ENCODE measurements at regions not wholly inside any gene's neighbourhood (a gene's known extent, or its start where the extent isn't known, plus 50 kb on each side); places are given as distances from the start of the nearest gene placed in this dataset.
A peak's percentile ranks its signal among the peaks of the same experiment; 100 is the strongest.

DNA sequence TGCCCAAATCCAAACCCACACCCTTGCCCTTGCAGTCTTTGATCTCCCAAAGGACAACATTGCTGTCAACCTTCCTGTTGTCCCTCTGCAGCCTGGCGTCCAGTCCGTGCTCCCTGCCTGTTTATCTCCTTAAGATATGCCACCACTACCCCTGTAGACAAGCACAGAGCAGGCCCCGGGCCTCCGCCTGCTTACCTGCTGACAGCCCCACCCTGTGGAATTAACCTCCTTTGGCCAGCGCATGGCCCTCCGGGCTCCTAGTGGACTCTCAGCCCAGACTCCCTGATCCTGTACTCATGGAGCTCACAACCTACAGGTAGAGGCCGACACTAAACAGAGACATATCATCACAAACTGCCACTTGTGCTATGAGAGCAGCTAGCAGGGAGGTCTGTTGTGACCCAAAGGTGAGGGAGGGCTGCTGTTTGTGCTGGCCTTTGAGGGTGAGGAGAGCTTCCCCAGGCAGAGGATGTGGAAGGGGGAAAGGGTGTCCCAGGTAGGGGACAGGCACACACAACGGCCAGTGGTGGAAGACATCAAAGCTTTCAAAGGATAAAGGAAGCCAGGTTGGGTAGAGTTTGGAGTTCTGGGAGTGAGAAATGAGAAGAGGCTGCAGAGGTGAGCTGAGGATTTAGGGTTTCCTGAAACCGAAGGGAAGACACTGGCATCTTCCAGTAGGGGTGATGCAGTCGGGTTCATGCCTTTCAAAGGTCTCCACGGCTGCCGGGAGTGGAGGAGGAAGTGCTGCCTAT is 174.5 kb upstream of the ZMIZ1 start:
- Histone ChIP-seq H3K27ac (ENCODE audit: low read length) (no peak overlapping the region), H3K4me1 (ENCODE audit: control insufficient read depth, insufficient read depth, low read length) (peaks cover 2% of the 10 kb centered on the region), H3K4me3 (ENCODE audit: low read length) (no peak overlapping the region), H3K9me3 (ENCODE audit: control insufficient read depth, low read depth, low read length) (no peaks in the 10 kb centered on the region), H3K36me3 (ENCODE audit: control insufficient read depth, insufficient read depth, low read length) (no peaks in the 10 kb centered on the region), H3K27me3 (ENCODE audit: control insufficient read depth, insufficient read depth, low read length) (no peaks in the 10 kb centered on the region)
- no peak for DNase-seq
- 90% methylated on average over 2 of the region's 12 CpGs for WGBS (ENCODE audit: insufficient coverage, low lambda C conversion rate)

DNA sequence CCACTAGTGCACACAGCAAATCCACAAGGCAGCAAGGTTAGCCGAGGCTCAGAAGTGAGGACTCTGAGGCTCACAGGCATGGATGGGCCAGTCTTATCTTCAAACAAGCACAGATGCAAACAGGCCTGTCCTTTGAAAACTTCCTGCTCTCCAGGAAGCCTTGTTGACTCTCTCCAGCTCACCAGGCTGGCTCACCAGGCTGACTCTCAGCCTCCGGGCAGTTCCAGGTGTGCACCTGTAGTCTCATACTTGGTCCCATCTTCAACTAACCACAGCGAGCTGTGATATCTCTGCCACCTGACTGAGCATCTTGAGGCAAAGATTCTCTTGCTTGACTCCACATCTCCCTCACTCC is 173.9 kb upstream of the ZMIZ1 start:
- Histone ChIP-seq H3K27ac (ENCODE audit: low read length) (no peak overlapping the region), H3K9me3 (ENCODE audit: control insufficient read depth, low read depth, low read length) (no peaks in the 10 kb centered on the region), H3K36me3 (ENCODE audit: control insufficient read depth, insufficient read depth, low read length) (no peaks in the 10 kb centered on the region), H3K4me3 (ENCODE audit: low read length) (no peak overlapping the region), H3K27me3 (ENCODE audit: control insufficient read depth, insufficient read depth, low read length) (no peaks in the 10 kb centered on the region), H3K4me1 (ENCODE audit: control insufficient read depth, insufficient read depth, low read length) (peaks cover 7% of the 10 kb centered on the region)
- no CpG with 5 or more reads among the region's 3 CpGs for WGBS (ENCODE audit: insufficient coverage, low lambda C conversion rate)
- DNase-seq = peak in 1 of 2 donors; percentile 25

DNA sequence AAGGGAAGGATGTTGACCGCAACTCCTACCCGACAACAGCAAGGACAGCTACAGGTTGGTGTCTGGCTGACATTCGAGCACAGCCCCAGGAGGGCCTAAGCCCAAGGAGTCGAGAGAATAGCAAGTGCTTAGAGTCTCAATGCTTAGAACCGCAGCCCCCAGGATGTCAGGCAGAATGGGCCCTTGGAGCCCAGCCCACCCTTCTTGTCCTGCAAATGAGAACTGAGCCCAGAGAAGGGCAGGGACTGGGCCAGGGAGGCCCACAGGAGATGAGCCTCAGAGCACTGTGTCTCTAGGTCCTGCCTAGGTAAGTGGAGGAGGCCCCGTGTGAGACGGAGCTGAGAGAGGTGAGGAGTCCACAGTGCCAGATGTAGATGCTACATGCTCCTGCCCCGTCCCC is 173.3 kb upstream of the ZMIZ1 start:
- Histone ChIP-seq H3K4me3 (ENCODE audit: low read length) (no peak overlapping the region), H3K36me3 (ENCODE audit: control insufficient read depth, insufficient read depth, low read length) (no peaks in the 10 kb centered on the region), H3K4me1 (ENCODE audit: control insufficient read depth, insufficient read depth, low read length) (peaks cover 11% of the 10 kb centered on the region), H3K9me3 (ENCODE audit: control insufficient read depth, low read depth, low read length) (no peaks in the 10 kb centered on the region), H3K27me3 (ENCODE audit: control insufficient read depth, insufficient read depth, low read length) (no peaks in the 10 kb centered on the region), H3K27ac (ENCODE audit: low read length) (no peak overlapping the region)
- no CpG with 5 or more reads among the region's 8 CpGs for WGBS (ENCODE audit: insufficient coverage, low lambda C conversion rate)
- DNase-seq = no peak

DNA sequence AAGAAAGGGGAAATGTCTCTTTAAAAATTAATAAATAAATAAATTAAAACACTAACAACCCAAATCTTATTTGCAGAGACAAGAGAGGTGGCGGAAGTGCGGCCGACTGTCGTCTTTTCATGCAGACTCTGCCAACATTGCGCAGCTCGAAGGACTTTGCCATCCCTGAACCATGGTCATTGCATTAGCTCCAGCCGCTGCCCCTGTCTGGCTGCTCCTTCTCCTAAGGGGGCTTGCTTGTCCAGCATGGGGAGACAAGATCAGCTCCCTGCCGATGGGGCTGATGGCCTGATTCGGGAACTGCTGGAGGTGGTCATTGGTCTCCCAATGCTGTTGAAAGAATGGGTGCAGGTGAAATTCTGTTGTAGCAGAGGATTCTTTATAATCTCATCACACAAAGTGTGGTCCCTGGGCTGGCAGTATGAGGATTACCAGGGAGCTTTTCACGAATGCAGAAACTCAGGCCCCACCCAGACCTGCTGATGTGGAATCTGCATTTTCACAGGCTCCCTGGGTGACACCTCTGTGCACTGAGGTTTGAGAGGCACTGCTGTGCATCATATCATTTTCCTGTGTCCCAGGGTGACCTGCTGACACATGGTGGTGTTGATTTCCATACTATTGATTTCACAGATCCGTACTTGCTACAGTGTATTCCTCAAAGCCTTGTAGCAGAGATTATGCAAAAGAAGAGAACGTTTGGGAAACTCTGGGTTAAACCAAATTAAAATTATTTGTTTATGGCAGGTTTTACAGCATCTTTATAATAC is 172.4 kb upstream of the ZMIZ1 start:
- Histone ChIP-seq H3K9me3 (ENCODE audit: control insufficient read depth, low read depth, low read length) (no peaks in the 10 kb centered on the region), H3K27ac (ENCODE audit: low read length) (no peak overlapping the region), H3K27me3 (ENCODE audit: control insufficient read depth, insufficient read depth, low read length) (no peaks in the 10 kb centered on the region), H3K4me3 (ENCODE audit: low read length) (no peak overlapping the region), H3K36me3 (ENCODE audit: control insufficient read depth, insufficient read depth, low read length) (no peaks in the 10 kb centered on the region), H3K4me1 (ENCODE audit: control insufficient read depth, insufficient read depth, low read length) (peaks cover 11% of the 10 kb centered on the region)
- DNase-seq = no peak
- WGBS (ENCODE audit: insufficient coverage, low lambda C conversion rate) = 80% methylated on average over 1 of the region's 12 CpGs

DNA sequence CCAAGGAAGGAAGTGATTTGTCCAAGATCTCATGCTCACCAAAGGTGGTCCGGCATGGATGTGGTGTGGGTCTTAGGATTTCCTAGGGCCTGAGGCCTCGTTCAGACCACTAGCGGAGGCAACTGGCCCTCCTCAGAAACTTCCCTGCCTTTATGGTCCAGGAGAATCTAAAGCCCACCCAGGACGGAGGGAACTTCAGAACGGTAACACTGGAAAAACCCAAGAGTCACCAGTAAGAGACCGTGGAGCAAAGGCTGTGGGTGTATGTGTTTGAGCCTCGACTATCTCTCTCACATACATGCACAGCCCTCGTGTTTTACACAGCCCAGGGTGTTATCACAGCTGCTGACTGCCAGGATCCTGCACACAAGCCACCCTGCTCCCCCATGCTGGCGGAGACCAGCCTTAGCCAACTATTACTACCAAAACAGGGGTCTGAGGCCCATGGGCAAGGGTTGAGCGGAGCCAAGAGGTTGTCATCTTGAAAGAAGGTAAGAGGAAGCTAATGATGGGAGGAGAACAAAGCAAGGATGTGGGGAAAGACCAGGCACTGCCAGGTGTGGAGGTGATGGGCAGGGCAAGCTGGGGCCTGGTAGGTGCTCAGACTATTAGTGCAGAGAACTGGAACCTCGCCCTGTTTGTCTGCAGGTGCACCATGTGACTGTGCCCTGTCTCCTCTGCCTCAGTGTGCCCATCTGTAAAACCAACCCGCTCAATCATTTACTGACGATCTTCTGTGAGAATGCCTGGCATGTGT is 170.2 kb upstream of the ZMIZ1 start:
- no peaks in the 10 kb centered on the region for H3K36me3 ChIP-seq (ENCODE audit: control insufficient read depth, insufficient read depth, low read length)
- H3K9me3 ChIP-seq (ENCODE audit: control insufficient read depth, low read depth, low read length) = no peaks in the 10 kb centered on the region
- H3K27ac ChIP-seq (ENCODE audit: low read length) = no peak overlapping the region
- no peaks in the 10 kb centered on the region for H3K27me3 ChIP-seq (ENCODE audit: control insufficient read depth, insufficient read depth, low read length)
- DNase-seq = no peak
- H3K4me1 ChIP-seq (ENCODE audit: control insufficient read depth, insufficient read depth, low read length) = peaks cover 11% of the 10 kb centered on the region
- no CpG with 5 or more reads among the region's 13 CpGs for WGBS (ENCODE audit: insufficient coverage, low lambda C conversion rate)
- no peak overlapping the region for H3K4me3 ChIP-seq (ENCODE audit: low read length)

DNA sequence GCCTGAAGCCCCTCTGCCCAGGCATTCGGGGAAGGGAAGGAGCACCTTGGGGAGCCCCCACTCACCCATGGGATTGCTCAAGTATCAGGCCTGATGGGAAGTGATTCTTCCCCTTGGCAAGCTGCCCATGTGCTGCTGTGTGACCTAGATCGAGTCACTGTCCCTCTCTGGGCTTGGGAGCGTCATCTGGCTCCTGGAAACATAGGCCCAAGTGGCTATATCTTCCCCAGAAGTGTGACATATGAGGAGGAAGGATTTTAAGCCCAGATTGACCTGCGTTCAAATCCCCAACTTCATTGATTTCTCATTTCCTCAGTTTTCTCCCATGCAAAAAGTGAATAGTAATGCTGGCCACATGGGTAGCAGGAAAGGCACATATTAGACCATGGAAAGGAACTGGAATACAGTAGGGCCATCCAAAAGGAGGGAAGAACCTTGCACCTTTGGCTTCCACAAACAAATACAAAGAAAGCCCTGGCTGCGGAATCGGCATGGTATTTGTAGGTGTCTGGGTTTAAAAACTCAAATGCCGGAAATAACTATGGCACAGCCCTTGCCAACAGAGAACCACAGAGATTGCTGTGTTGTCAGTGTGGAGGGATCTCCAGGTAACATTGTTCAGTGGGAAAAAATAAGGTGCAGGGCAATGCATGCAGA is 169.5 kb upstream of the ZMIZ1 start:
- no CpG with 5 or more reads among the region's 7 CpGs for WGBS (ENCODE audit: insufficient coverage, low lambda C conversion rate)
- no peaks in the 10 kb centered on the region for H3K27me3 ChIP-seq (ENCODE audit: control insufficient read depth, insufficient read depth, low read length)
- no peaks in the 10 kb centered on the region for H3K36me3 ChIP-seq (ENCODE audit: control insufficient read depth, insufficient read depth, low read length)
- H3K27ac ChIP-seq (ENCODE audit: low read length) = no peak overlapping the region
- no peaks in the 10 kb centered on the region for H3K9me3 ChIP-seq (ENCODE audit: control insufficient read depth, low read depth, low read length)
- H3K4me3 ChIP-seq (ENCODE audit: low read length) = no peak overlapping the region
- H3K4me1 ChIP-seq (ENCODE audit: control insufficient read depth, insufficient read depth, low read length) = peaks cover 11% of the 10 kb centered on the region
- no peak for DNase-seq

DNA sequence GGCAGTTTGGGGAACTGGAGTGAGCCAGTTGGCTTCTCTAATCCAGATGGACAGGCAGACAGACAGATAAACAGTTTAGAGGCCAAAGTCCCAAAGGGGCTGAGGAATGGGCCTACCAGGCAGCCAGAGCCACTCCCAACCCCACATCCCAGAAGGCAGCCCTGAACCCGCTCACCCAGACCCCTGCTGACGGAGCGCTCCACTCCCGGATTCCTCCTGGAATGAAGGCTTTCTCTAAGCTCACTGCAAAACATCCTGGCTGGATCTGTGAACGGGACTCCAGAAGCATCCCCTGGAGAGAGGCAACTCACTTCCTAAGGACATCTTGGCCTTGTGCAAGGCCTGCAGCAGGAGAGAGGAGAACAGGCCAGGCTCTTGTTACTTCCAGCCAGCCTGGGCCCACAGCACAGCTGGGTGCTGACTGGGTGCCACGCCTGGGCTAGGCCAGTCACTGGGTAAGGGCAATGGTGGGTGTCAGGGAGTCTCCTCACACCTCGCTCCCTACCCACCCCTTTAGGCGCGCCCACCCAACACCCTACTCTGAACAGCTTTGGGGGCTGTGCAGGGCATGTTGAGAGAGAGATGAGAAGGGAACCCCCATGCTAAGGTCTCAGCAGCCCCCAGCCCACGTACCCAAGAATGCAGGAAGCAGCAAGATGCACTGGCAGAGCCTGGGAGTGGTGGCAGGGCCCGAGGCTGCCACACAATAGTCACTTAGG is 168.6 kb upstream of the ZMIZ1 start:
- WGBS (ENCODE audit: insufficient coverage, low lambda C conversion rate) = no CpG with 5 or more reads among the region's 11 CpGs
- no peaks in the 10 kb centered on the region for H3K27me3 ChIP-seq (ENCODE audit: control insufficient read depth, insufficient read depth, low read length)
- peaks cover 11% of the 10 kb centered on the region for H3K4me1 ChIP-seq (ENCODE audit: control insufficient read depth, insufficient read depth, low read length)
- peak; percentile 32 to 73 for DNase-seq
- no peak overlapping the region for H3K27ac ChIP-seq (ENCODE audit: low read length)
- no peaks in the 10 kb centered on the region for H3K36me3 ChIP-seq (ENCODE audit: control insufficient read depth, insufficient read depth, low read length)
- H3K9me3 ChIP-seq (ENCODE audit: control insufficient read depth, low read depth, low read length) = no peaks in the 10 kb centered on the region
- no peak overlapping the region for H3K4me3 ChIP-seq (ENCODE audit: low read length)

DNA sequence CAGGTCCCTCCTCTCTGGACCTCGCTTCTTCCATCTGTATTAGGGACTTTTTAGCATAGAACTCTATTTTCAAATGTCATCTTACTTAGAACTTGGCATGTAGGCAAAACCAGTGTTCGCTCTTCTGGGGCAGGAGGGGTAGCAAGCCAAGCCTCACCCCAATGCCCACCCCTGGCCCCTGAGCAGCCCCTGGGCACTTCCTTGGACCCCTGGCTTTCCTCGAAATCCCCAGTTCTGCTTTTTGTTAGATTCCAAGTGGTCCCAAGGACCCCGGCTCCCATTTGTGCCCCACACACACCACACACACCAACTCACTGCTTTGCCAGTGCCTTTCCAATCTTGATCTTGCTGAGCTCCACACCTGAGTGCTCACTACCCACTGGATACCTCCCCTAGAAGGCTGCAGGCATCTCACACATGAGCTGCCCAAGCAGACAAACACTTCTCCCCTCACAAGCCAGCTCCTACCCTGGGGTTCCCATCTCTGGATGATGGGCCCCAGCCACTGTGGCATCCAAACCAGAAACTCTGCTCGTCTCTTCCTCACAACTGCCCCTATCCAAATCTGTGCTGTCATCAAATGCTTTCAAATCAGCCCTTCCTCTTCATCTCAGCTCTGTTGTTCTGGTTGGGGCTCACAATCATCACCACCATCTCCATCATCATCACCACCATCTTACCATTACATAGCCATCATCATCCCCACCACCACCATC is 167.9 kb upstream of the ZMIZ1 start:
- Histone ChIP-seq H3K4me1 (ENCODE audit: control insufficient read depth, insufficient read depth, low read length) (peaks cover 11% of the 10 kb centered on the region), H3K27ac (ENCODE audit: low read length) (no peak overlapping the region), H3K4me3 (ENCODE audit: low read length) (no peak overlapping the region), H3K9me3 (ENCODE audit: control insufficient read depth, low read depth, low read length) (no peaks in the 10 kb centered on the region), H3K36me3 (ENCODE audit: control insufficient read depth, insufficient read depth, low read length) (no peaks in the 10 kb centered on the region), H3K27me3 (ENCODE audit: control insufficient read depth, insufficient read depth, low read length) (no peaks in the 10 kb centered on the region)
- no CpG with 5 or more reads among the region's 5 CpGs for WGBS (ENCODE audit: insufficient coverage, low lambda C conversion rate)
- DNase-seq = no peak

DNA sequence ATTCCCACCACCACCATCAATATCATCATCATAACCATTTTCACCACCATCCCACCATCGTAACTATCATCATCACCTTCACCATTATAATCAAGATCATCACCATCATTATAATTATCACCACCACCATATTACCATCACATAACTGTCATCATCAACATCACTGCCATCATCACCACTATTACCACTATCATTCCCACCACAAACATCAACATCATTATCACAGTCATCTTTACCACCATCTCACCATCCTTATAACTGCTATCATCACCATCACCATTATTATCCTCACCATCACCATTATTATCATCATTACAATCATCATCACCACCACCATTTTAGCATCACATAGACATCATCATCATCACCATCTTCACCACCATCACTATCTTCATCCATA is 167.1 kb upstream of the ZMIZ1 start:
- Histone ChIP-seq H3K36me3 (ENCODE audit: control insufficient read depth, insufficient read depth, low read length) (no peaks in the 10 kb centered on the region), H3K27me3 (ENCODE audit: control insufficient read depth, insufficient read depth, low read length) (no peaks in the 10 kb centered on the region), H3K9me3 (ENCODE audit: control insufficient read depth, low read depth, low read length) (no peaks in the 10 kb centered on the region), H3K4me1 (ENCODE audit: control insufficient read depth, insufficient read depth, low read length) (peaks cover 11% of the 10 kb centered on the region), H3K4me3 (ENCODE audit: low read length) (no peak overlapping the region), H3K27ac (ENCODE audit: low read length) (no peak overlapping the region)
- WGBS (ENCODE audit: insufficient coverage, low lambda C conversion rate) = 89% methylated on average over 1 of the region's 1 CpG
- no peak for DNase-seq
